GM12878 (cell line): ENCODE measurements at regions not wholly inside any gene's neighbourhood (a gene's known extent, or its start where the extent isn't known, plus 50 kb on each side); places are given as distances from the start of the nearest gene placed in this dataset.

Experiments
- BRCA1 ChIP-seq: IDR thresholded peaks from 2 replicates; pipeline ENCODE4 v1.6.1; 2011; ENCODE audit warnings: low read depth, low read length, improper control_type of control experiment
- CTCF ChIP-seq, 3 experiments: IDR thresholded peaks in 2 of 3; conservative IDR thresholded peaks in 1 of 3; 2 replicates each; pipeline ENCODE4 v1.5.1; 2011; ENCODE audit warnings: low read depth in 3 of 3, low read length in 3 of 3, mild to moderate bottlenecking in 3 of 3, control low read depth in 2 of 3, moderate library complexity in 2 of 3, inconsistent platforms in 1 of 3, mixed read lengths in 1 of 3; ENCODE audit not compliant: control insufficient read depth in 2 of 3, insufficient read depth in 1 of 3; ENCODE audit errors: extremely low read depth in 1 of 3
- MXI1 ChIP-seq: fragments of 150-350 bp; IDR thresholded peaks from 2 replicates; pipeline ENCODE4 v1.6.1; 2011; ENCODE audit warnings: low read depth, mild to moderate bottlenecking, inconsistent platforms, low read length, improper control_type of control experiment
- SP1 ChIP-seq: IDR thresholded peaks from one replicate; pipeline ENCODE4 v1.6.1; 2011; ENCODE audit warnings: low read depth, low read length
- ZNF24 ChIP-seq: fragments of 450-650 bp; IDR thresholded peaks from 2 replicates; pipeline ENCODE4 v1.6.1; 2017; ENCODE audit warnings: antibody characterized with exemption, mild to moderate bottlenecking

GRCh38 chr13:104796581-104796980 lies 1730.4 kb upstream of the SLC10A2 start:
- TF ChIP-seq MXI1 = no peak
- TF ChIP-seq BRCA1 = no peak
- no peak for TF ChIP-seq SP1
- TF ChIP-seq ZNF24 = no peak
- no peak for TF ChIP-seq CTCF (IDR thresholded peaks at IDR 0.05 in 2 of 3, conservative IDR thresholded peaks at IDR 0.05 in 1 of 3; ENCODE audit: control insufficient read depth in 2 of 3, extremely low read depth in 1 of 3, insufficient read depth in 1 of 3, low read depth in 3 of 3, low read length in 3 of 3)
